K562 (cell line): ENCODE measurements at regions not wholly inside any gene's neighbourhood (a gene's known extent, or its start where the extent isn't known, plus 50 kb on each side); places are given as distances from the start of the nearest gene placed in this dataset.

Experiments used
- ATAC-seq: fragments of 200-7000 bp; cut with Tn5 transposase; 3 replicates; pipeline ENCODE4 v1.9.1; 2020; ENCODE audit warnings: moderate library complexity
- BruUV-seq: library from RNA; stranded (reverse); fragments of 400-500 nt; replicated peaks from 2 replicates; lab custom pipeline; 2021; lab: Mats Ljungman, UMichigan
- CTCF ChIA-PET: fragments of 300-600 bp; formaldehyde crosslinking; extraction: SDS; loops from one replicate; lab custom pipeline; 2021; ENCODE audit warnings: low intra/inter-chr PET ratio; lab: Yijun Ruan, JAX
- POLR2A ChIA-PET: fragments of 300-600, 350-650 bp; sonication (Branson Sonifier 250); formaldehyde crosslinking; extraction: SDS; loops from one replicate; lab custom pipeline; 2021; ENCODE audit warnings: antibody characterized with exemption, inconsistent platforms; lab: Yijun Ruan, JAX
- DNase-seq, 4 experiments: peaks; one replicate each; pipeline versions ENCODE4 v3.0.0 to v3.0.0-alpha.2; 2011 to 2018; ENCODE audit warnings: low spot score in 3 of 4, mixed read lengths in 3 of 4; ENCODE audit errors: extremely low read depth in 1 of 4
- FAIRE-seq: peaks from 2 replicates; lab custom pipeline; 2011; peaks lifted over from hg19 to GRCh38; lab: Jason Lieb, UNC
- H2AFZ ChIP-seq: 2 replicates; pipeline ENCODE4 v1.6.0; 2011; ENCODE audit warnings: low read depth, low read length, control low read depth, inconsistent platforms
- H3K27ac ChIP-seq: fragments of 200-600 bp; 3 replicates; pipeline ENCODE4 v1.8.0; 2011; ENCODE audit warnings: low read depth, mild to moderate bottlenecking, control low read depth, inconsistent platforms, low read length, moderate library complexity, mixed read lengths; ENCODE audit errors: extremely low read depth
- H3K27me3 ChIP-seq, 2 experiments: fragments of 300-600 bp in 1 of 2; 2 replicates in 1 of 2; 3 replicates in 1 of 2; pipeline versions ENCODE4 v1.6.0 to v1.8.0; 2011; ENCODE audit warnings: inconsistent platforms in 2 of 2, low read length in 2 of 2, mild to moderate bottlenecking in 1 of 2, mixed read lengths in 1 of 2, moderate library complexity in 1 of 2; ENCODE audit not compliant: control insufficient read depth in 2 of 2, insufficient read depth in 2 of 2
- H3K36me3 ChIP-seq: fragments of 300-600 bp; 3 replicates; pipeline ENCODE4 v1.8.0; 2011; ENCODE audit warnings: mild to moderate bottlenecking, low read length, inconsistent platforms; ENCODE audit not compliant: control insufficient read depth, insufficient read depth
- H3K4me1 ChIP-seq, 2 experiments: fragments of 200-600 bp in 1 of 2; replicated peaks in 1 of 2; 2 replicates in 1 of 2; 3 replicates in 1 of 2; pipeline versions ENCODE4 v1.5.1 to v1.8.0; 2011; ENCODE audit warnings: inconsistent platforms in 2 of 2, low read length in 2 of 2, mild to moderate bottlenecking in 1 of 2, mixed read lengths in 1 of 2, moderate library complexity in 1 of 2; ENCODE audit not compliant: control insufficient read depth in 2 of 2, insufficient read depth in 2 of 2
- H3K4me2 ChIP-seq: 2 replicates; pipeline ENCODE4 v1.6.1; 2011; ENCODE audit warnings: low read length, control low read depth, inconsistent platforms, mixed read lengths; ENCODE audit not compliant: insufficient read depth
- H3K4me3 ChIP-seq: fragments of 200-600 bp; sonication (generic), shearing (Covaris generic); 2 replicates; pipeline ENCODE4 v1.5.1; 2016; ENCODE audit warnings: control low read depth, inconsistent platforms
- H3K79me2 ChIP-seq: fragments of 200-600 bp; 3 replicates; pipeline ENCODE4 v1.8.0; 2011; ENCODE audit warnings: low read length, inconsistent platforms; ENCODE audit not compliant: control insufficient read depth, insufficient read depth
- H3K9ac ChIP-seq, 2 experiments: 2 replicates each; pipeline versions ENCODE4 v1.6.0 to v1.6.1; 2011; ENCODE audit warnings: low read depth in 2 of 2, low read length in 2 of 2, control low read depth in 1 of 2, inconsistent platforms in 1 of 2, mild to moderate bottlenecking in 1 of 2, mixed read lengths in 1 of 2; ENCODE audit not compliant: insufficient read depth in 1 of 2
- H3K9me1 ChIP-seq: one replicate; pipeline ENCODE4 v1.6.0; 2011; ENCODE audit warnings: inconsistent platforms, mild to moderate bottlenecking, low read length, moderate library complexity; ENCODE audit not compliant: control insufficient read depth, insufficient read depth
- H3K9me3 ChIP-seq: replicated peaks from 2 replicates; pipeline ENCODE4 v1.5.1; 2011; ENCODE audit warnings: low read depth, low read length, inconsistent platforms; ENCODE audit not compliant: control insufficient read depth, insufficient read depth
- H4K20me1 ChIP-seq: replicated peaks from 2 replicates; pipeline ENCODE4 v1.6.1; 2011; ENCODE audit warnings: low read length, inconsistent platforms, mixed read lengths; ENCODE audit not compliant: control insufficient read depth, insufficient read depth
- CTBP1 ChIP-seq: fragments of 450-650 bp; IDR thresholded peaks from 2 replicates; pipeline ENCODE4 v1.6.1; 2016; ENCODE audit warnings: borderline replicate concordance
- EZH2 ChIP-seq: IDR thresholded peaks from 2 replicates; pipeline ENCODE4 v1.6.1; 2012; ENCODE audit warnings: low read depth, mild to moderate bottlenecking, inconsistent platforms, low read length, borderline replicate concordance
- GATA2 ChIP-seq: sonication (generic); formaldehyde crosslinking; IDR thresholded peaks from 2 replicates; pipeline ENCODE4 v1.4.0; 2020; ENCODE audit warnings: mild to moderate bottlenecking, missing genetic modification reagents
- NR4A1 ChIP-seq, 2 experiments: fragments of 250-450 bp in 1 of 2; fragments of 450-650 bp in 1 of 2; sonication (Bioruptor Pico) in 1 of 2; IDR thresholded peaks; 2 replicates each; pipeline versions ENCODE4 v1.4.0 to v1.6.1; 2016 to 2020; ENCODE audit warnings: mild to moderate bottlenecking in 2 of 2, missing compliant biosample characterization in 1 of 2, missing genetic modification characterization in 1 of 2, moderate library complexity in 1 of 2
- TCF3 ChIP-seq: sonication (generic); formaldehyde crosslinking; IDR thresholded peaks from 2 replicates; pipeline ENCODE4 v1.4.0; 2020; ENCODE audit warnings: mild to moderate bottlenecking, missing genetic modification reagents
- WHSC1 ChIP-seq: IDR thresholded peaks from one replicate; pipeline ENCODE4 v1.6.1; 2012; ENCODE audit warnings: low read length, control low read depth, inconsistent platforms
- WGBS: fragments of 100-300 bp; shearing (Covaris generic); methylation state at CpG from one replicate; pipeline ENCODE4 v1.1.6; 2016; ENCODE audit warnings: low coverage, mixed read lengths; ENCODE audit not compliant: insufficient coverage; ENCODE audit errors: missing lambda C conversion rate; 5-methylcytosine and 5-hydroxymethylcytosine counted together
- in situ Hi-C: fragments of 300-500 bp; cut with MboI; formaldehyde crosslinking; loops from 4 replicates; pipeline ENCODE4 v1.15.0; 2018; ENCODE audit warnings: inconsistent platforms, mixed read lengths
- intact Hi-C: fragments of 100-400 bp; cut with micrococcal nuclease; formaldehyde crosslinking; loops from 2 replicates; pipeline ENCODE4 v1.14.2; 2022
- TF ChIP-seq, protein P1 (sequence below): fragments of 450-650 bp; formaldehyde crosslinking; IDR thresholded peaks from 2 replicates; pipeline ENCODE4 v1.4.0; 2022; ENCODE audit warnings: missing genetic modification characterization
- TF ChIP-seq, protein P2 (sequence below): sonication (generic); formaldehyde crosslinking; IDR thresholded peaks from 2 replicates; pipeline ENCODE4 v1.8.1; 2022; ENCODE audit warnings: missing genetic modification reagents

DNA sequence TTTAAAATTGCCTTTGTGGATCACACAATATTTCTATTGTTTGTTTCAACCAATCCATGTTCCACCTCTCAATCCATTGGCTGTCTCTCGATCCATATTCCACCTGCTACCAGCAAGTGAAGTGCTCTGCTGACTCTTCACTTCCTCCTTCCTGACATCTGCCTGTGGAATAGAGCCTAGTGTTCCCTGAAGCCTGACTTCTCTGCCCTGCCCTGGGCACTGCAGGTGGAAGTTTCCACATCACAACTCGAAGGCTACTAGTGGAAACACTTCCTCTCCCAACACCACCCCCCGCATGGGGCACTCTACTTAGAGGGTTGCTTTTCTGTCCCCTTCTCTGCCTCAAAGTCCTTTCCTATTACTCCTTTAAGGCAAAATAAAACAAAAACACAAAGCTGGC lies 563.8 kb upstream of the IGFBP3 start:
- TF ChIP-seq, protein P1, sequence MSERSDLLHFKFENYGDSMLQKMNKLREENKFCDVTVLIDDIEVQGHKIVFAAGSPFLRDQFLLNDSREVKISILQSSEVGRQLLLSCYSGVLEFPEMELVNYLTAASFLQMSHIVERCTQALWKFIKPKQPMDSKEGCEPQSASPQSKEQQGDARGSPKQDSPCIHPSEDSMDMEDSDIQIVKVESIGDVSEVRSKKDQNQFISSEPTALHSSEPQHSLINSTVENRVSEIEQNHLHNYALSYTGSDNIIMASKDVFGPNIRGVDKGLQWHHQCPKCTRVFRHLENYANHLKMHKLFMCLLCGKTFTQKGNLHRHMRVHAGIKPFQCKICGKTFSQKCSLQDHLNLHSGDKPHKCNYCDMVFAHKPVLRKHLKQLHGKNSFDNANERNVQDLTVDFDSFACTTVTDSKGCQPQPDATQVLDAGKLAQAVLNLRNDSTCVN, result no peak
- H4K20me1 ChIP-seq, result no peaks in the 10 kb centered on the region
- H3K9me3 ChIP-seq, result no peaks in the 10 kb centered on the region
- H3K4me1 ChIP-seq, result no peaks in the 10 kb centered on the region
- H3K27me3 ChIP-seq, result no peaks in the 10 kb centered on the region
- H3K9me1 ChIP-seq, result no peaks in the 10 kb centered on the region
- no peak overlapping the region for H2AFZ ChIP-seq
- CTCF ChIA-PET, result no interaction called here
- no peaks in the 10 kb centered on the region for H3K79me2 ChIP-seq
- no peak overlapping the region for H3K4me2 ChIP-seq
- no peak overlapping the region for H3K27ac ChIP-seq
- DNase-seq, result no peak
- 0% methylated on average over 3 of the region's 3 CpGs for WGBS
- H3K9ac ChIP-seq, result no peak overlapping the region
- in situ Hi-C loops, result no loop called here
- ATAC-seq, result no peak
- BruUV-seq, result no TSS peak
- no peaks in the 10 kb centered on the region for H3K36me3 ChIP-seq
- no peak for FAIRE-seq
- no peak overlapping the region for H3K4me3 ChIP-seq
- POLR2A ChIA-PET, result no interaction called here
- intact Hi-C loops, result no loop called here

DNA sequence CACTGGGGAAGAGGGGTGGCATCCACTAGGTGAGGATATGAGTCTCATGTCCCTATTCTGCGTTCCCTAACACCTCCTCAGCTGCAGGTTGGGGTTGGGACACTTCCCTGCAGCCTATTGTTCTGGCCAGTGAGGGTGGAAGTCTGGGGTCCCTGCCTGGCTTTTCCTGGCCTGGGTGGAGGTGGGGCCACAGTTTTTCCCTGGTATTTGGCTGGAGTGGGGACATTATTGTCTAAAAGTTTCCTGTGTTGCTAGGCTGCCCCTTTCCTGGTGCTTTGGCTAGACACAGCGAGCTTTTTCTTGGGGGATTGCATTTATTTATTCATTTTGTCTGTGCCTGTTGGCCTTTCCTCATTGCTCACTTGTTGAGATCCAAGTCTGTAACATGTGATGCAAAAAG lies 559.5 kb upstream of the IGFBP3 start:
- FAIRE-seq, result no peak
- no peak overlapping the region for H3K9ac ChIP-seq
- H4K20me1 ChIP-seq, result no peaks in the 10 kb centered on the region
- H3K4me1 ChIP-seq, result no peaks in the 10 kb centered on the region
- ChIA-PET CTCF (no interaction called here), POLR2A (no interaction called here)
- no peaks in the 10 kb centered on the region for H3K9me1 ChIP-seq
- 6% methylated on average over 2 of the region's 2 CpGs for WGBS
- no peaks in the 10 kb centered on the region for H3K9me3 ChIP-seq
- no peak for DNase-seq
- H3K79me2 ChIP-seq, result no peaks in the 10 kb centered on the region
- TF ChIP-seq CTBP1 (no peak), WHSC1 (no peak), TCF3 (CRISPR knock-in tag) (no peak), GATA2 (CRISPR knock-in tag) (no peak), NR4A1 (CRISPR knock-in tag; IDR thresholded peaks at IDR 0.05) (no peak), NR4A1 (tag; IDR thresholded peaks at IDR 0.05) (no peak), EZH2 (no peak)
- TF ChIP-seq, protein P2, sequence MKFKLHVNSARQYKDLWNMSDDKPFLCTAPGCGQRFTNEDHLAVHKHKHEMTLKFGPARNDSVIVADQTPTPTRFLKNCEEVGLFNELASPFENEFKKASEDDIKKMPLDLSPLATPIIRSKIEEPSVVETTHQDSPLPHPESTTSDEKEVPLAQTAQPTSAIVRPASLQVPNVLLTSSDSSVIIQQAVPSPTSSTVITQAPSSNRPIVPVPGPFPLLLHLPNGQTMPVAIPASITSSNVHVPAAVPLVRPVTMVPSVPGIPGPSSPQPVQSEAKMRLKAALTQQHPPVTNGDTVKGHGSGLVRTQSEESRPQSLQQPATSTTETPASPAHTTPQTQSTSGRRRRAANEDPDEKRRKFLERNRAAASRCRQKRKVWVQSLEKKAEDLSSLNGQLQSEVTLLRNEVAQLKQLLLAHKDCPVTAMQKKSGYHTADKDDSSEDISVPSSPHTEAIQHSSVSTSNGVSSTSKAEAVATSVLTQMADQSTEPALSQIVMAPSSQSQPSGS (CRISPR knock-in tag), result no peak
- H3K36me3 ChIP-seq, result no peaks in the 10 kb centered on the region
- intact Hi-C loops, result no loop called here
- H2AFZ ChIP-seq, result no peak overlapping the region
- no peak overlapping the region for H3K4me2 ChIP-seq
- ATAC-seq, result no peak
- BruUV-seq, result no TSS peak
- in situ Hi-C loops, result no loop called here
- H3K27ac ChIP-seq, result no peak overlapping the region
- no peaks in the 10 kb centered on the region for H3K27me3 ChIP-seq
- H3K4me3 ChIP-seq, result no peak overlapping the region
